NCI-H774 (cell line): ENCODE measurements at regions not wholly inside any gene's neighbourhood (a gene's known extent, or its start where the extent isn't known, plus 50 kb on each side); places are given as distances from the start of the nearest gene placed in this dataset.
A peak's percentile ranks its signal among the peaks of the same experiment; 100 is the strongest.
"Not testable (repeated sequence)": the region's sequence is repeated elsewhere in the genome, so short reads cannot be mapped to it uniquely, and the experiment has no call there.

Experiments
- DNase-seq: peaks from one replicate; lab custom pipeline; 2025; lab: John Stamatoyannopoulos, UW

DNA sequence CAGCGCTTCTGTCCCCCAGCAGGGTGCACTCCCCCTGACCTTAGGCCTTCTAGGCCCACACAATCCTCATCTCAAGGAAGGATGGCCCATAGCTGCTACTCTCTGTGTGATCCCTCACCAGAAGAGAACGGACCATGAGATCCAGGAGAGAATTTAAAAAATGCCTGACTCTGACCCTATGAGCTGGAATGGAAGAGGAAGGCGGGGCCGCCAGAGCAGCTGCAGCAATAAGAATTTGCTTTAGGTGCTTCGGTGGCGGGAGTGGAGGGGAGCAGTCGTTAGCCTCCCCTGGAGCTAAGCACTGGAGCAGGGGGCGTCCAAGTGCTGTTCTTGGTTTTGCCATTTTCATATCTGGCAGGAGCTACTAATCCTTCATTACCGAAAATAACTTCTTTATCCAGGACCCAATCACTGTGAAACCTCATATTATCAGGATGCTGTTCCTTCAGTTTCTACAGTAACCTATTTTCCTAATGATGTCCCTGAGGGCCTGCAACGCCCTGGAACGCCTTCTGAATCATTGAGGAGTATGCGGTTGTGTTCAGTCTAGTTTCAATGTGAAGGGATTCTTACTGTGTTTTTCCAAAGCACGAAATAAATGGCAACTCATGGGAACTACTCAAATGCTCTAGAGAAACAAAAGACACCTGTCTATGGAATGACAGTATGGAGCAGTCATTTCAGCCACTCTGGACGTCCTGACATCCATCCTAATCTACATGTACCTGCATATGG, 105.1 kb upstream of the SIX2 start:
- DNase-seq, result no peak

DNA sequence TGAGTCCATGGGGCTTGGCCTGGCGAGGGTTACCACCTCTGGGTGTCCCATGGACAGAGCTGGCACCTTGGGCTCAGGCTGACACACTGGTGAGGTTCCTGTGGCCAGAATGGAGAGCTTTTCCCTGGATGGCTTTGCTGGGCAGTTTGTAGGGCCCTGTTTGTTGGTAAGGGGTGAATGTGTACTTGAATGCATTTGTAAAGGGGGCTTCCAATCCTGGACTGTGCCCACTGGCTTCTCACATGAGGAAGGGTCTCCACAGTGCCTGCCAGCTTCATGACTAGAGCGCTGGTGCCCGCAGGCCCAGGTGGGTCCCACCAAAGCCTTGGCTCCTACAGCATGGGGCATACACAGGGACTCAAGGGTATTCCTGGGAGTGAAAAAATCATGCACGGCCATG, 103.5 kb upstream of the SIX2 start:
- no peak for DNase-seq

DNA sequence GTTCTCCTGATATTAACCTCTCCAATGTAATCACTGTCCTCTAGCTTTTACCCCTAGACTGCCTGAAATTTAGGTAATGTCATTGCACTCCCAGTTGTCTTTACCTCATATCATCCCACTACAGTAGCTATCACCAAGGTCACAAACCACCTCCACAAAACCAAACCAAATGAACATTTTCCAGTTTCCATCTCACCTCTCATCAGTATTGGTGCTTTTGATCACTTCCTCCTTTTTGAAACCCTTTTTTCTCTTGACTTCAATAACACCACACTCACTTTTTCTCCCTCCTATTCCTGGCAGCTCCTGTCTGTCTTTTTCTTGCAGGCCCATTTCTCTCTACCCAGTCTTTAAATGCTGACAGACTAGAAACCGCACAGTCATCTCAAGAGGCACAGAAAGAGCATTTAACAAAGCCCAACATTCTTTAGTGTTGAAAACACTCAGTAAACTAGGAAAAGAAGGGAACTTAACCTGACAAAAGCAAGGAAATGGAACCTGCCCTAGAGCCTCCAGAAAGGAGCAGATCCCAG, 95.9 kb upstream of the SIX2 start:
- no peak for DNase-seq

DNA sequence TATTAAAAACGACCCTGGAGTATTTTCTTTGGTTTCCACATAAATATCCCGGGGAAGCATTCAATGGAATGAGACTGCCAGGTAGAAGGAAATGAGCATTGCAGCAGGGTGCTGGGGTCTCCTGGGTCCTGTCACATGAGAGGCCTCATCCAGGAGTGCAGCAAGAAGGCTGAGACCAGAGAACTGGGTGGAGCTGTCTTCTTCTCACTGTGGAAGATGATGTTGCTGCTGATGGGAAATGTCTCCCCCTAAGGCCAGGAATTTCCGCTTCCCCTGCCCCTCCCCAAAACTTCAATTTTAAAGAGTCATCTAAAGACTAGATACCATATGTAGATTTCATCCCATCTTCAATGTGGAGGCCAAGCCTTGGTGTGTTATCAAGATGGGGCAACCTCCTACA, 95.2 kb upstream of the SIX2 start:
- DNase-seq, result no peak

DNA sequence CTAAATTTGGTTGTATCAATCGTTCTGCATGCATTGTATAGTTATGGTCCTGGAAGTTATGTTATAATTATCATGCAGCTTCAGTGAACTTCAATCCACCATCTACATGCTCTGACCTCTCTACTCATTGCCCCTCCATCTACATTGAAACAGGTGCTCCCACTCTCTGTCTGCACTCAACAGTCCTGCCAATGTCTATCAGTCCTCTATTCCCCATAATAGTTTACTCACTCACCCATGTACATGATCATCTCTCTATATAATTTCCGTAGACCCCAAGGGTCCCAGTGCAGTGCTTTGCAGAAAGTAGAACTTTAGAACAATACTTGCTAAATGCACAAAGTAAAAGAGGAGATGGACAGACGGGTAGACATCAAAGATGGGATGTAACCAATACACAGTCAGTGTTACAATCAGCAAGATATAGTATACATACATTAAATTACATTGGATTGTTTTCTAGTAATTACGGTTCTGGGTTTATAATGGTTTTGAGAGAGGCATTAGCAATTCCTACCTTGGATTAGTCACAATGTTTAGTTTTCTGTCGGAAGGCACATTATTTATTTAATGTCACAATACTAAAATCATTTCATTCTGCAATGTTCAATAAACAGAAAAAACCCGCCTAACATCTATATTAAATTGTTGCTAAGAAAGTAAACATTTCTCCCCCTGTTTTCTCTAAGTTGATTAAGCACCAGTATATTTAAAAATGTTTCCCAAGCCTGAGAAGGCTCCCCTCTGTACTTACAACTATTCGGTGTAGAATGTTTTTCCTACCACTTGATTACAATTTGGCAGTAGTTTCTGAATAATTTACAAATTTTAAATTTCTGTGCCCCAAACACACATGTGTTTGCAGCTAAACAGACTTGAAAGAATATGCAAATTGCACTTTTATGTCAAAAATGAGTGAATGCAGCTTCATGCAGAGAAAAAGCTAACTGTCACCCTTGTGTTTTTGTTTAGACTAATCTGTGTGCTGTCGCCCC, 94.4 kb upstream of the SIX2 start:
- DNase-seq, result no peak

DNA sequence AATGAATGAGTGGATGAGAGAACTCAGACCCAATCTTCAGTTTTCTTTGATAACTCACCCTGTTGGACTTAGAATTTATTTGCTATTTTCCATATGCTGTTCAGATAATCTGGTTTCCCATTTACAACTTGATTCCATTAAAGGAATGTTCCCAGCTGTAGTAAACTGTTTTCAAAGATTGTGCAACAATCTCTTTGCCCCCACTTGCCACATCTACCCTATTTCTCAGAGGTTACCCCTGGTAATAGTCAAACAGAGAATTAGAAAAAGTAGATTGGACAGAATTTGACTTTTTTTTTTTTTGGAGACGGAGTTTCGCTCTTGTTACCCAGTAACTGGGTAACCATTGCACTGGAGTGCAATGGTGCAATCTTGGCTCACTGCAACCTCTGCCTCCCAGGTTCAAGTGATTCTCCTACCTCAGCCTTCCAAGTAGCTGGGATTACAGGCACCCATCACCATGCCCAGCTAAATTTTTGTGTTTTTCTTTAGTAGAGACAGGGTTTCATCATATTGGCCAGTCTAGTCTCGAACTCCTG, 93.4 kb upstream of the SIX2 start:
- DNase-seq, result no peak

DNA sequence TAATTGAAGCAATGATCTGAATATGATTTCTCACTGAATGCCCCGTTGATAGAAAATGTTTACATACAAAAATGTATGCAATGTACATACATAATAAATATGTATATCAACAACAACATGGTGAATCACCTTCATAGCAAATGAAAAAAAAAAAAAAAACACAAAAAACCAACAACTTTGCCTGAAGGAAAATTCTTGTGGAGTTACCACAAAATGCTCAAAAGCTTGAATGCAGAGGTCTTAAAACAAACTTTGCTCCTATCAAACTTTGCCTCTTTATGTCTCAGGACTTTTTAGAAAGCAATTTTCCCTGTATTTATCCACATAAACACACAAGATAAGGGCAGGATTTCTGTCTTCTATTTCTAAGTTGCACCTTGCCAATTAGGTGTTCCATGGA, 92.9 kb upstream of the SIX2 start:
- DNase-seq, result no peak

DNA sequence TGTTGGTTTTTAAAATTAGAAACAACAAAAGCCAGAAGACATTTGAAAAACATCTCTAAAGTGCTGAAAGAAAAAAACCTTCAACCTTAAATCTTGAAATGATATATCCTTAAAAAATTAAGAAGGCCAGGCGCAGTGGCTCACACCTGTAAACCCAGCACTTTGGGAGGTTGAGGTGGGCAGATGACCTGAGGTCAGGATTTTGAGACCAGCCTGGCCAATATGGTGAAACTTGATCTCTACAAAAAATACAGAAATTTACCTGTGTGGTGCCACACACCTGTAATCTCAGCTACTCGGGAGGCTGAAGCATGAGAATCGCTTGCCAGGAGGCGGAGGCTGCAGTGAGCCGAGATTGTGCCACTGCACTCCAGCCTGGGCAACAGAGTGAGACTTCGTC, 87.7 kb upstream of the SIX2 start:
- no peak for DNase-seq

DNA sequence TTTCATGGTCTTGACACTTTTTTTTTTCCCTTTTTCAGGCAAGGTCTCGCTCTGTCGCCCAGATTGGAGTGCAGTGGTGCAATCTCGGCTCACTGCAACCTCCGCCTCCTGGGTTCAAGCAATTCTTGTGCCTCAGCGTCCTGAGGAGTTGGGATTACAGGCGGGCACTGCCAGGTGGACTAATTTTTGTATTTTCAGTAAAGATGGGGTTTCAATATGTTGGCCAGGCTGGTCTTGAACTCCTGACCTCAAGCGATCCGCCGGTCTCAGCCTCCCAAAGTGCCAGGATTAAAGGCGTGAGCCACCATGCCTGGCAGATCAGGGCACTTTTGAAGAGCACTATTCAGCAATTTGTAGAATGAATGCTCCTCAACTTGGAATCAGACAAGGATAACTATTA, 86.8 kb upstream of the SIX2 start:
- DNase-seq, result not testable (repeated sequence)

DNA sequence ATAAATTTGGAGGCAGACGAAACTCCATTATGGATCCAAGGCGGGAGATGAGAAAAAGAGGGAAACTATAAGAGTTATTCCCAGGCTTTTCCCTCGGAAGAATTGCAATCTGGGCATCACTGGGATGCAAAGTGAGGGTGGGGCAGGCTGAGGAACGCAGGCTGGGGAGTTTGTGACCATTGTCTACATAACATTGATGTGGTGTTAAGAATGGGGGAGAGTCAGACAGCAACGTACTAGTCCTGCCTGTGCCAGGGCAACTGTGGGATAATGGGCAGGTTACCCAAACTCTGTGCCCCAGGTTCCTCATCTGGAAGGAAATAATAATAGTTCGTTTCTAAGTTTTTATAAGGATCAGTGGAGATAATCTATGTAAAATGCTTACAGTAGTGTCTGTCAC, 84.4 kb upstream of the SIX2 start:
- no peak for DNase-seq

DNA sequence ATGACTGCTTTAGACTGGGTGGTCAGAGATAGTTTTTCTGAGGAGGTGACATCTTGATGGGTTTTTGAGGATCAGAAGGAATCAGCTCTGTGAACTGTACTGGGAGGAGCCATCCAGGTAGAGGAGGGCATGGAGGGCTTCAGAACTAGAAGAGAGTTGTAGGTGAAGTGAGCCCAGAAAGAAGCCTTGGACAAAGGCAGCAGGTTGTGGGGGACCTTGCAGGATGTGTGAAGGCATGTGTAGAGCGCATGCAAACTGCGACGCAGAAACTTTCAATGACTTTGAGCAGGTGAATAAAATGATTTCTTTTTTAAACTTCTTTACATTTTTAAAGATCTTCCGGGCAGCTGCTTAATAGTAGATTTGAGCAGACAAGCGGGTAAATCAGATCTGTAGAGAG, 83.9 kb upstream of the SIX2 start:
- no peak for DNase-seq

DNA sequence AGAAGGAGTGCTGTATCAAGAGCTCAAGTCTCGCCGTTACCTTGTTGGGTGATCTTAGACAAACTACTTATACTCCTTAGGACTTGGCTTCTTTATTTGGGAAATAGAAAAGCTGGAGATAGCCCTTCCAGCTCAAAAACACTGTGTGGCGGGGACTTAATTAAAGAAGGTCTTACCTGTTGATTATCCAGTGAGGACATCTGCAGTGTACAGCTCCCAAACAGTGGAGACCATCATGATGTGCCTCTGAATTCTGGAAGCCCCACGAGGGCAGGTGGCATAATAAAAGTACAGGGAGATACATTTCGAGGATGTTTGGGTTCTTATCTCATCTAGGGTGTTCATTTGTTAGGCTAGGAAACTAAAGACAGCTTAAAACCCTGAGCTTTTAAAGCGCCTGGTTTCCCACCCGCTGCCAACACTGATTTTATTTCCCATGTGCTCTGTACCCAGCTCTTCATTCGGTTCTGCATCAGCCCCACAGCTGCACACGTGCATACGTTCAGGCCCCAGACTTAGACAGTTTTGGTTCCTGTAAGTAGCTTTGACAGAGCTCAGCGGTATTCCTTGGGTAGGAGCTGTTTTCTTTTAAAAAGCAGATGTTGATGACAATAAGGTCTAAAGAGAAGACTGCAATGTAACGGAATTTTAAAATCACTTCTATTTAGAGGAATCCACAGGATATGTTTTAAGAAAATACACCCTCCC, 80.5 kb upstream of the SIX2 start:
- no peak for DNase-seq

DNA sequence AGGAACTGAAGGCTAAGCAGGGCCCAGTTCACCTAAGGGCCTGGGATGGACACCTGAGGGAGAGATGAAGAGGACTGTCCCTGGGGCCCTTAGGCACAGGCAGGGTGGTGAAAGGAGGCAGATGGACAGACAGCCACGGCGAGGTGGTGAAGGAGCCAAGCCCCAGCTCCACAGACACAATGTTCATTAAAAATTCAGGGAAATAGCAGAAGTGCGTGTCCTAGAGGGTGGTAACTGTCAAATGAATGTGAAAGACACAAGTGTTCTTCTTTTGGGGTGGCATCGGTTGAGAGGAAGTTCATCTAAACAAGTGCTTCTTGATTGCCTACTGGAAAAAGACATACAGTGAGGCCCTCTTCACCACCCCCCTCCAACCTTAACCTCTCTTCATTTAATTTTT, 76.2 kb upstream of the SIX2 start:
- no peak for DNase-seq

DNA sequence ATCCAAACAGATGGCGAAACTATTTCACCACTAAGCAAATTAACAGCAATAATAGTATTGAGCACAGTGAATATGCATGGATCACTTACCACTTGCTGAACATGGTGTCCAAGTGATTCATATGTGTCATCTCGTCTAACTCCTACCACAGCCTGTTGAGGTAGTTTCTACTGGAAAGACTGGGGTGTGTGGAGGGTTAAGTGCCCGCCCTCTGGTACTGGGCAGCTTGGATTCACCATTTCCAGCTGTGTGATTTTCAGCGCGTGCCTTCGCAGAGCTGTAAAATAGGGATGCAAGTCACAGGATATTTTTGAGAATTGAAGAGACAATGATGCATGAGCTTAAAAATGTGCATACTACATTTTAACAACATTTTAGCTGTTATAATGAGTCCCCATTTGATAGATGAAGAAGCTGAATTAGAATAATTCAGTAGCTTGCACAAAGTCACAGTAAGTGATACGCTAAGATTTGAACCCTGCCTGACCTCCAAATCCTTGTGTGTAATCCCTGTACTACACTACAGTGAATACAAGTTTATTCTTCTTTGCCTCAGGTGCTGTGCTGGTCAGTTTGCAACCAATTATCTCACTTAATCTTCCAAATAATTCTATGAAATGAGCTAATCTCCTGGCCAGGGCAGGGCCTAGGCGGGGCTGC, 75.2 kb upstream of the SIX2 start:
- no peak for DNase-seq

DNA sequence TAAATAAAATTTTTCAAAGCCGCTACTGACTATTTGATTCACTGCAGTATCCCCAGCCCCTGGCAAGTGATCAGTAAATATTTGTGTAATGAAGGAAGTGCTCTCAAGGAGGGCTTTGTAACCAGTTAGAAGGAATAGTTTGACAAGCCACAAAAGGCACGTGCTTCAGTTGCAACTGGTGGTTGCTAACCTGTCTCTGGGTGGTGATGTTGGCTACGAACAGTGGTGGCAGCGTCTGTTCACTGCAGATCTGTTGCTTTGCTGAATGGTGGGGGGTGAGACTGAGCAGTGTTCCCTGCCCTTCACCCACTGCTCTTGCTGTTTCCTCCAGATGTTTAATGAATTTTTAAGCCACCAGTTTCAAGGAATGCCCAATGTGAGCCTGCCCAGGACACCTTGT, 73.9 kb upstream of the SIX2 start:
- DNase-seq, result peak; percentile 21

DNA sequence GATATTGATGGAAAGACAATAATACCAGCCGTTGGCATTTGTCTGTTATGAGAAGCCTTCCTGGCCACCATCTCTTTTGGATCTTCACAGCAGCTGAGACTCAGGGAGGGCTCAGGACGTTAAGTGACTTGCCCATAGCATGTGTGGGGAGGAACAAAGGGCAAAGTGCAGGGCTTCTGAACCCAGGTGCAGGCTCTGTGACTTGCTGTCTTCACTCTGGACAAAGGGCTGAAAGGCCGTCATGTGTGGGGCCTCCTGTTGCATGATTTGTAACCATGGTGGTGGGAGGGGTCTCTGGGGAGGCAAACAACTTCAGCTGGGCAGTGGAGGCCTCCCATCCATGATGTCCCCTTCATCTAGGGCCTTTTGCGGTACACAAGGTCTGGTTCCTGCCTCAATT, 65.5 kb upstream of the SIX2 start:
- DNase-seq, result no peak

DNA sequence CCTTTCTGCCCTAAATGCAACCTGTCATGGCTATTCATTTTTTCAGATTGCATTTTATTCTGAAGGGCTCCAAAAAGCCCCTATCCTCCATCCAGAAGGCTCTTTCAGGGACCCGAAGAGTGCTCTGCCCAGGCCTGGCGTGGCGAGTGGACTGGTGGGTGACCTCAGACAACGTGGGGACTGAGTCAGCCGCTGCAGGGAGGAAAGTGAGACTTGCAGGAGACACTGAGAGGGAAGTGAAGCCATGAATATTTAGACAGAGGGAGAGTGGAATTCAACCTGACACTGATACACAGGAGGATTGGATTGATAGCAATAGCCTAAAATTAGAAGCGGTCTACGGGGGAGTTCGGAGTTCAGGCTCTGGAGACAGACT, 63.6 kb upstream of the SIX2 start:
- DNase-seq, result no peak

DNA sequence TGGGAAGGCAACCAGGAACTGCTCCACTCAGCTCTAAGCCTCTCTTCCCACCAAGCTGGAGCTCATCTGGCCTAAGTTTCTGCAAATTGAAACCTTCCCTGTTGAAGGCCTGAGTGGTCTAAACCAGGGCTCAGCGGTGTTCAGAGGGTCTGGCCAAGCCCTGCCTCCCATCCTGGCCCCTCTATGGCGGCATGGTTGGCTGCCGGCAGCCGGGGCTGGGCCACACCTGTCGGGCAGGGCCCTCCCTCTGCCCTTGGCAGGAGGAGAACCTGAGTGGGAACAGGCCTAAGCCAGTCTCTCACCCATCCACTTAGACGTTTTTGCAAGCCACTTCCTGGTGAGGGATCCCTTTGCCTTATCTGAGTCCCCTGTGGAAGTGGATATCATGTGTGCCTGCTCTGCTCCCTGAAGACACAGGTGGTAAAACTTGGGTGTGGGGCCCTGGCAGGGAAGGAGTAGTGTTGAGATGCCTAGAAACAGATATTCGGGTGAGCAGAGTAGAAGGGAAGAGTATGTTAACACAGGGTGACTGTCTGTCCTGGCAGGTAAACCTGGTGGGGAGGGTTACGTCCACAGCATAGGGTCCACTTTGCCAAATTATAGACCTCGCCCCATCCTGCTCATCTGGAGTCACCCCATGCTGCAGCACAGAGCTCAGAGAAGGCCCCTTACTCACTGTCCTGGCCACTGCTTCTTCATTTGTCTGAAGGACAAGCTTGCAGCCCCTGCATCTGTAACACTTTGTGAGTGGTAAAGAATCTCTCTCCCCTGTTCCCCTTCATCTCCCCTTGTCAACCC, 63.0 kb upstream of the SIX2 start:
- DNase-seq, result no peak

DNA sequence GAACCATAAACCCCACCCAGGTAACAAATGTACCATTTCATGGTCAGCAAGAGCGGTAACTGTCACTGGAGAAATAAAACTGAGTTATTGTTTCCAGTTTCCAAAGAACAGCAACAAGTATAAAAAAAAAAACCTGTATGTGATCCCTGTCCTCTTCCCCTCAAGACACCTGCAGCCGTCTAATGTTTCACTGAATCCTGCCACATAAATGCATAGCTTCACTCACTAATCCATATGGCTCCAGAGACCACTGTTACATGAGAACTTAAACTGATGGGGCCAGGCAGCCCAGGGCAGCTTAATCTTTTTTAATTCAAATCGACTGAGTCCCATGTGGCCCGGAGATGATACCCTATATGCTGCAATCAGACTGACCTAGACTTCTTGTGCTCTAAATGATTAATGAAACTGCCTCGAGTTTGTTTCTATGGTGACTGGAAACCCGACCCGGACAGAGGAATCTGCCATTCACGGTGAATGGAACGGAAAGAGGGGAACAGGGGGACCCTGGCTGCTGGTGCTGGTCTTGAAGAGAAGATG, 60.9 kb upstream of the SIX2 start:
- no peak for DNase-seq

DNA sequence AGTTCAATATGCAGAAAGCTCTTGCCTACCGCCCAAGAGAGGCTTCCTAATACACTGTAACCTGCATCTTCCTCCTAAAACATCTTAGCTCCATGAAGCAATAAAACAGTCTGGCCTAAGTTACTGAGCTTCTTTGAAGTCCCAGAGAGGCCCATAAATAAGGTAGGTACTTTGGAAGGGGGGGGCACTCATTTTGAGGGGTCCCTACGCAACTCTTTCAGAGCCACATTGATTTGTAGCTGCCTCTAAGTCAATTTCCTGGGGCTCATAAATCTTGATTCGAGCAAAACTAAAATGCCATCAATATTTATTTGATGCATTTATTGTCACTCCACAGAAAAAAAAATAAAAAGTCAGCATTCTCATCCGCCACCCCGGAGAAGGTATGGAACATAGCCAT, 60.4 kb upstream of the SIX2 start:
- no peak for DNase-seq
